B cell (primary cell): ENCODE measurements at regions not wholly inside any gene's neighbourhood (a gene's known extent, or its start where the extent isn't known, plus 50 kb on each side); places are given as distances from the start of the nearest gene placed in this dataset.

Experiments used
- ATAC-seq: fragments of 200-7000 bp; cut with Tn5 transposase; one replicate; pipeline ENCODE4 v1.10.0; 2021; ENCODE audit warnings: low read depth, mild to moderate bottlenecking, moderate number of reproducible peaks, moderate library complexity
- CTCF ChIA-PET: fragments of 350-600 bp; sonication (Branson Sonifier 250); formaldehyde crosslinking; loops from one replicate; lab custom pipeline; 2021; ENCODE audit warnings: antibody characterized with exemption, inconsistent platforms; lab: Charles Lee
- POLR2A ChIA-PET: fragments of 350-600 bp; sonication (Branson Sonifier 250); formaldehyde crosslinking; loops from one replicate; lab custom pipeline; 2021; ENCODE audit warnings: antibody characterized with exemption; lab: Charles Lee
- DNase-seq: peaks from one replicate; pipeline ENCODE4 v3.0.0; 2013
- H2AFZ ChIP-seq: 2 replicates; pipeline ENCODE4 v1.6.1; 2012; ENCODE audit warnings: mild to moderate bottlenecking, low read depth, low read length; ENCODE audit not compliant: insufficient read depth, poor library complexity, severe bottlenecking
- H3K27ac ChIP-seq, 2 donors: 1 replicate in 1 of 2; 2 replicates in 1 of 2; pipeline ENCODE4 v1.5.1; 2012 to 2013; ENCODE audit warnings: low read length in 2 of 2, mild to moderate bottlenecking in 2 of 2, moderate library complexity in 1 of 2
- H3K27me3 ChIP-seq, 4 experiments: fragments of 200-600 bp in 1 of 4; sonication (generic) in 1 of 4; replicated peaks in 1 of 4; 1 replicate in 2 of 4; 2 replicates in 2 of 4; pipeline versions ENCODE4 v1.6.1 to v1.7.0; 2013 to 2016; ENCODE audit warnings: low read length in 3 of 4, mild to moderate bottlenecking in 2 of 4, mixed read lengths in 1 of 4, moderate library complexity in 1 of 4; ENCODE audit not compliant: insufficient read depth in 4 of 4, control insufficient read depth in 3 of 4; ENCODE audit errors: control extremely low read depth in 1 of 4
- H3K36me3 ChIP-seq, 2 experiments: replicated peaks in 1 of 2; 1 replicate in 1 of 2; 2 replicates in 1 of 2; pipeline versions ENCODE4 v1.6.1 to v1.7.1; 2013; ENCODE audit warnings: low read length in 1 of 2; ENCODE audit not compliant: insufficient read depth in 2 of 2, control insufficient read depth in 1 of 2; ENCODE audit errors: control extremely low read depth in 1 of 2, extremely low read depth in 1 of 2
- H3K4me1 ChIP-seq, 2 donors: fragments of 200-600 bp in 1 of 2; sonication (generic) in 1 of 2; 1 replicate in 1 of 2; 2 replicates in 1 of 2; pipeline versions ENCODE4 v1.5.1 to v1.6.1; 2013 to 2017; ENCODE audit warnings: low read length in 2 of 2; ENCODE audit not compliant: control insufficient read depth in 2 of 2, insufficient read depth in 2 of 2
- H3K4me2 ChIP-seq: replicated peaks from 2 replicates; pipeline ENCODE3; 2012; ENCODE audit warnings: mild to moderate bottlenecking, low read depth, low read length; ENCODE audit not compliant: poor library complexity, severe bottlenecking
- H3K4me3 ChIP-seq, 5 experiments: fragments of 200-600 bp in 1 of 5; sonication (generic) in 1 of 5; 1 replicate in 3 of 5; 2 replicates in 2 of 5; pipeline versions ENCODE4 v1.5.1 to v1.7.0; 2011 to 2016; ENCODE audit warnings: low read length in 4 of 5, mild to moderate bottlenecking in 4 of 5, low read depth in 2 of 5, control low read depth in 1 of 5, moderate library complexity in 1 of 5; ENCODE audit not compliant: insufficient read depth in 1 of 5; ENCODE audit errors: control extremely low read depth in 1 of 5, extremely low read depth in 1 of 5
- H3K79me2 ChIP-seq: fragments of 200-600 bp; sonication (generic); one replicate; pipeline ENCODE4 v1.6.0; 2016; ENCODE audit warnings: low read length; ENCODE audit not compliant: control insufficient read depth, insufficient read depth
- H3K9ac ChIP-seq: fragments of 200-600 bp; sonication (generic); 2 replicates; pipeline ENCODE4 v1.6.1; 2017; ENCODE audit warnings: mild to moderate bottlenecking, low read length, moderate library complexity
- H3K9me3 ChIP-seq, 3 donors: one replicate each; pipeline versions ENCODE4 v1.6.1 to v1.7.1; 2013; ENCODE audit warnings: low read length in 2 of 3; ENCODE audit not compliant: control insufficient read depth in 2 of 3, insufficient read depth in 1 of 3; ENCODE audit errors: control extremely low read depth in 1 of 3
- H4K20me1 ChIP-seq: 2 replicates; pipeline ENCODE4 v1.6.0; 2012; ENCODE audit warnings: mild to moderate bottlenecking, low read length; ENCODE audit not compliant: insufficient read depth, control insufficient read depth, poor library complexity, severe bottlenecking
- H3K27ac Mint-ChIP-seq: one replicate; pipeline ENCODE4 v1.8.0; 2021; ENCODE audit warnings: mixed read lengths
- H3K27me3 Mint-ChIP-seq: one replicate; pipeline ENCODE4 v1.8.0; 2021; ENCODE audit warnings: mixed read lengths
- H3K4me1 Mint-ChIP-seq: one replicate; pipeline ENCODE4 v1.8.0; 2021; ENCODE audit warnings: mixed read lengths
- H3K4me3 Mint-ChIP-seq: one replicate; pipeline ENCODE4 v1.8.0; 2021; ENCODE audit warnings: mixed read lengths
- H3K9me3 Mint-ChIP-seq: one replicate; pipeline ENCODE4 v1.8.0; 2022; ENCODE audit warnings: mixed read lengths; ENCODE audit not compliant: insufficient read depth
- EZH2 ChIP-seq: IDR thresholded peaks from 2 replicates; pipeline ENCODE4 v1.6.1; 2012; ENCODE audit warnings: borderline replicate concordance, low read depth, mild to moderate bottlenecking, moderate library complexity, low read length; ENCODE audit not compliant: insufficient read depth, poor library complexity, severe bottlenecking
- WGBS: methylation state at CpG from one replicate; pipeline ENCODE4 v1.1.5; 2013; ENCODE audit warnings: missing lambda C conversion rate; ENCODE audit not compliant: insufficient coverage; 5-methylcytosine and 5-hydroxymethylcytosine counted together
- intact Hi-C: fragments of 100-400 bp; cut with micrococcal nuclease; formaldehyde crosslinking; loops from one replicate; pipeline ENCODE4 v1.10.0; 2022
- TF ChIP-seq, protein P1 (sequence below): fragments of 200-600 bp; IDR thresholded peaks from one replicate; pipeline ENCODE4 v1.8.0; 2022; ENCODE audit warnings: antibody characterized with exemption, mild to moderate bottlenecking

DNA sequence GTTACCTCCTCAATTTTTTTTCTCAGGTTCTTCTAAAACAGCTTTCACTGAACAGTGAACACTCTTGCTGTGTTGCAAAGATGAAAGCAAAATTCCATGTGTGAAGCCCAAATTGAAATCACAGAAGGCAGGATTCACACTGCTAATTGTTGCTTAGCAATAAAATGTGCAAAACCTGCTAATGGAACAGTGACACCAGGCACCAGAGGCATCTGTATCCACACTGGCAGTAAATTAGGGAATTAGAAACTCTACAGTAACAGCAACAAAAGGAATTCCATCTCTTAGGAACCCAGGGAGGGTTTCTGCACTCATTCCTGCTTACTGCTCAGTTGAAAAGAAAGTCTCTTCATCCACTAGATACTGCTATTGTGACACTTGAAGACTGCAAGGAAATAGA, 202.3 kb downstream of the GXYLT1 start:
- DNase-seq (no peak), ATAC-seq (no peak)
- Mint-ChIP-seq H3K4me1 (no peaks in the 10 kb centered on the region), H3K27me3 (peaks cover 14% of the 10 kb centered on the region), H3K4me3 (no peak overlapping the region), H3K27ac (no peak overlapping the region), H3K9me3 (peaks cover 16% of the 10 kb centered on the region)
- TF ChIP-seq EZH2 = no peak
- TF ChIP-seq, protein P1, sequence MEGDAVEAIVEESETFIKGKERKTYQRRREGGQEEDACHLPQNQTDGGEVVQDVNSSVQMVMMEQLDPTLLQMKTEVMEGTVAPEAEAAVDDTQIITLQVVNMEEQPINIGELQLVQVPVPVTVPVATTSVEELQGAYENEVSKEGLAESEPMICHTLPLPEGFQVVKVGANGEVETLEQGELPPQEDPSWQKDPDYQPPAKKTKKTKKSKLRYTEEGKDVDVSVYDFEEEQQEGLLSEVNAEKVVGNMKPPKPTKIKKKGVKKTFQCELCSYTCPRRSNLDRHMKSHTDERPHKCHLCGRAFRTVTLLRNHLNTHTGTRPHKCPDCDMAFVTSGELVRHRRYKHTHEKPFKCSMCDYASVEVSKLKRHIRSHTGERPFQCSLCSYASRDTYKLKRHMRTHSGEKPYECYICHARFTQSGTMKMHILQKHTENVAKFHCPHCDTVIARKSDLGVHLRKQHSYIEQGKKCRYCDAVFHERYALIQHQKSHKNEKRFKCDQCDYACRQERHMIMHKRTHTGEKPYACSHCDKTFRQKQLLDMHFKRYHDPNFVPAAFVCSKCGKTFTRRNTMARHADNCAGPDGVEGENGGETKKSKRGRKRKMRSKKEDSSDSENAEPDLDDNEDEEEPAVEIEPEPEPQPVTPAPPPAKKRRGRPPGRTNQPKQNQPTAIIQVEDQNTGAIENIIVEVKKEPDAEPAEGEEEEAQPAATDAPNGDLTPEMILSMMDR = no peak
- peaks cover 0 to 4% (median under 1%) of the 10 kb centered on the region in 4 experiments for H3K27me3 ChIP-seq
- no peaks in the 10 kb centered on the region for H4K20me1 ChIP-seq
- H3K36me3 ChIP-seq = no peaks in the 10 kb centered on the region
- no peak overlapping the region for H3K4me3 ChIP-seq
- no peak overlapping the region for H3K9ac ChIP-seq
- H3K4me1 ChIP-seq = no peaks in the 10 kb centered on the region
- no peak overlapping the region for H3K27ac ChIP-seq
- POLR2A ChIA-PET = no interaction called here
- intact Hi-C loops = no loop called here
- H3K9me3 ChIP-seq = peaks cover 0 to 18% (median 16%) of the 10 kb centered on the region in 3 donors
- H3K4me2 ChIP-seq = no peak overlapping the region
- no peak overlapping the region for H2AFZ ChIP-seq
- no peaks in the 10 kb centered on the region for H3K79me2 ChIP-seq
- CTCF ChIA-PET = interaction anchor here (0.6 kb wide), 1 partner anchor 55 kb away, joined by 3 read pairs; no protein-coding TSS in a partner anchor

DNA sequence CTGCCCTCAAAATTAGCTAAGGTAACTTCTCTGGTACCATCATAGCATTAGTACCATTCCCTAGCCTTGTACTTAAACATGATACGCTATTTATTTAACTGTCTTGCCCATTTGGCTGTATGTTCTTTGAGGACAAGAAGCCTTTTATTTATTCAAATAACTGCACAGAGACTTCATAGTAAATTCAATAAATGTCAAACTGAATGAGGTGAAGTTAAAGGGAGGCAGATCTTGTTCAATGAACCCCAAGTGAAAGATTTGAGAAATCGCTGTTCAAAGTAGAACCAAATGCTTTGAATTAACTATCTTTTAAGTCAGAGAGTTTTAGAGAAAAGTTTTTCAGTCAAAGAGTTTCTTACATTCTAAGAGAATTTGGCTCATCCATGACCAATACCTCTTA, 203.6 kb downstream of the GXYLT1 start:
- no peak overlapping the region for H3K4me2 ChIP-seq
- H3K9me3 ChIP-seq = peaks cover 0 to 10% (median 9%) of the 10 kb centered on the region in 3 donors
- Mint-ChIP-seq H3K9me3 (peaks cover 9% of the 10 kb centered on the region), H3K4me1 (no peaks in the 10 kb centered on the region), H3K4me3 (no peak overlapping the region), H3K27ac (no peak overlapping the region), H3K27me3 (peaks cover 18% of the 10 kb centered on the region)
- ATAC-seq (no peak), DNase-seq (no peak)
- H3K27ac ChIP-seq = no peak overlapping the region
- no peaks in the 10 kb centered on the region for H4K20me1 ChIP-seq
- H2AFZ ChIP-seq = no peak overlapping the region
- H3K27me3 ChIP-seq = peaks cover 0 to 4% (median under 1%) of the 10 kb centered on the region in 4 experiments
- H3K79me2 ChIP-seq = no peaks in the 10 kb centered on the region
- no peaks in the 10 kb centered on the region for H3K4me1 ChIP-seq
- TF ChIP-seq, protein P1 = no peak
- TF ChIP-seq EZH2 = no peak
- H3K9ac ChIP-seq = no peak overlapping the region
- no CpG with 5 or more reads among the region's 2 CpGs for WGBS
- intact Hi-C loops = no loop called here
- H3K4me3 ChIP-seq = no peak overlapping the region
- H3K36me3 ChIP-seq = no peaks in the 10 kb centered on the region
- CTCF ChIA-PET = no interaction called here
- POLR2A ChIA-PET = no interaction called here
